HG02973 (cell line): ENCODE measurements at regions not wholly inside any gene's neighbourhood (a gene's known extent, or its start where the extent isn't known, plus 50 kb on each side); places are given as distances from the start of the nearest gene placed in this dataset.
"Not testable (repeated sequence)": the region's sequence is repeated elsewhere in the genome, so short reads cannot be mapped to it uniquely, and the experiment has no call there.

Experiments
- ATAC-seq: cut with Tn5 transposase; IDR thresholded peaks from one replicate; pipeline ENCODE4 v1.9.1; 2021; ENCODE audit warnings: moderate library complexity; ENCODE audit not compliant: unreplicated experiment

DNA sequence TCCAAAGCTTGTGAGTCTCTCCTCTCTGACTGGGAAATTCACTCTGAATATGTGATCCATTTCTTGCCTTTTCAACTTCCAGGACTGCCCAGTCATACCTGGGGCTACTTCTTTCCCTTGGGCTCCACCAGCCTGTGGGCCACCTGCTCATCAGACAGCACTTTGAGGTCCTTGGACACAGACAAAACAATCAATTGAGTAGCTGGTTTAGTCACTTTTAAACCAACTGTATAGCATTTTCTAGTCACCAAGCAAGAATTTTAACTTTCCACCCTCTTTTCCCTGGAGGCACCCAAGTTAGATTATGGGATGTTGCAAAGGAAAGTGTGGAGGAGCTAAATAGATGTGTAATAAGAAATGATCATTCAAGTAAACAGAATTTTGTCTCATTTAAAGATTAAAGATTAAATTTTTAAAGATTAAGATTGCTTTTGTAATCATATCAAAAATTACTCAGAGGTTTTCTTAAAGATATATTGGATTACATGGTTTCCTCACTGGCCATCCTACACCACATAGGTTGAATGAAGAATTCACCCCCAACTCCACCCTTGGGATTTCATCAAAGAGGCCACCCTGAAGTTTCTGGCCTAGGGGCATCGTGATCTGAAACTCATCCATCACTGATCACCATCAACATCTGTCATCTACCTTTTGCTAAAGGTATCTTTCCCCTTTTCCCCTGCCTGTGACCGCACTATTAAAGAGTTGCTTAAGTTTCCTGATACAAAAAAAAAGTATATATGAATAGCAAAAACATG, 219.2 kb upstream of the NR5A2 start:
- ATAC-seq, result no peak

DNA sequence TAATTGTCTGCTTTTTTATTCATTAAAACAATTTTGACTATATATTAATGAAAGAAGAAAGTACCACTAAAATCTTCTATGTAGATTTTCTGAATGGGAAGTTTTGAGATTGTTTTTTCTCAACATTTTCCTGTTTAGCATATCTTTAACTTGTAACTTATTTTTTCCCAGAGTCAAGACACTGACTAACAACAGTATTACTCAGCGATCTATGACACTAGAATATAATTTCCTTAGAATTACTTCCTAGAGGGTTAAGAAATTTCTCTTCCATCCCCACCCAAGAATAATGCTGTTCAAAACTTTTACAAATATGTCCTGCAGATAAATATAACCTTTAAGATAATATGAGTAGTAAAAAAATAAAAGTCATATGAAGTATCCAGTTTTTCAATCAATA, 218.2 kb upstream of the NR5A2 start:
- no peak for ATAC-seq

DNA sequence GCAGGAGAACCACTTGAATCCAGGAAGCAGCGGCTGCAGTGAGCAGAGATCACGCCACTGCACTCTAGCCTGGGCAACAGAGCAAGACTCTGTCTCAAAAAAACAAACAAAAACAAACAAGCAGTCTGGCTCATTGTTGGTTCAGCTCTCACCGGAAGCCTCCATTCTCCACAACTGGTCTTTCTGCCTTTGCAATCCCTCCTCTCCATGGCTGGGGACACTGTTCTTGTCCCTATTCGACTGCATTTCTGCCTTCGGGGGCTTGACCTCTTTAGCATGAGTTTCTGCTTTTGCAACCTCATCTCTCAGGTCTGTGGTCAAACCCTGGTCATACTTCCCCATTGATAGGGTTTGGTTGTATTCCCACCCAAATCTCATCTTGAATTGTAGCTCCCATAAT, 216.3 kb upstream of the NR5A2 start:
- ATAC-seq, result no peak

DNA sequence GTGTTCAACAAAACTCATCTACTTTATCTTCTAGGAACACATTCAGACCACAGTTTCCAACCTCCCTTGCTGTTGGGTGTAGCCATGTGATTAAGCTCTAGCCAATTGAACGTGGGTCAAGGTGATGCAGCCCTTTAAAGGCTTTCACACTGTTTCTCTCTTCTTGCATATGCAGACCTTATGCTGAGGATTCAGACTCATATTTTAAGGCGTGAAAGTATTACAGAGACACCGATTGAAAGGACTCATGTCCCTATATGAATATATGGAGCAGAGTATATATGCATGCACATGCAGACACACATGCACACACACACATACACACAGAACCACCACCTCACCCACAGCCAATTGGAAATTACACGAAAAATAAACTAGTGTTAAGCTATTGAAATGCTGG, 214.3 kb upstream of the NR5A2 start:
- no peak for ATAC-seq

DNA sequence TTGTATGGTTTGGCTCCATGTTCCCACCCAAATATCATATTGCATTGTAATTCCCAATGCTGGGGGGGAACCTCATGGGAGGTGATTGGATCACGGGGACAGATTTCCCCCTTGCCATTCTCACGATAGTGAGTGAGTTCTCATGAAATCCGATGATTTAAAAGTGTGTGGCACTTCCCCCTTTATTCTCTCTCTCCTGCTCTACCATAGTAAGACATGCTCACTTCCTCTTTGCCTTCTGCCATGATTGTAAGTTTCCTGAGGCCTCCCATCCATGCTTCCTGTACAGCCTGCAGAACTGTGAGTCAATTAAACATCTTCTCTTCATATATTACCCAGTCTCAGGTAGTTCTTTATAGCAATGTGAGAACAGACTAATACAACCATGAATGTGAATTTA, 211.6 kb upstream of the NR5A2 start:
- no peak for ATAC-seq

DNA sequence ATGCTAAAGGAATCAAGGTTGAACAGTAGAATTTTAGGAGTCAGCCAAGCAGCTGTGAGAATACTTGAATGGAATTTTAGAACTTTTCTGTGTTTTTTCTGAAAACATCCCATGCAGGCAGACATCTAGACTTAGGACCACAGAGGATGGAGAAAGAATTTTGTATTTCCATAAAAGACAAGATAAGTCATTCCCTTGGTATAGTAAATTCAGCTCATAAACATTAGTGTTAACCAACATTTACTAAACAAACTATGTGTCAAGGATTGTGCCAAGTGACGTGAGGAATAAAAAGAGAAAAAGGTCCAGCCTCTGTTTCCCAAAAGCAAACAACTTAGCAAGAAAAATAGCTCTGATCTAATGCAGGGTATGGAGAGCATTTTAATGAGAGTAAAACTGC, 210.2 kb upstream of the NR5A2 start:
- ATAC-seq, result no peak

DNA sequence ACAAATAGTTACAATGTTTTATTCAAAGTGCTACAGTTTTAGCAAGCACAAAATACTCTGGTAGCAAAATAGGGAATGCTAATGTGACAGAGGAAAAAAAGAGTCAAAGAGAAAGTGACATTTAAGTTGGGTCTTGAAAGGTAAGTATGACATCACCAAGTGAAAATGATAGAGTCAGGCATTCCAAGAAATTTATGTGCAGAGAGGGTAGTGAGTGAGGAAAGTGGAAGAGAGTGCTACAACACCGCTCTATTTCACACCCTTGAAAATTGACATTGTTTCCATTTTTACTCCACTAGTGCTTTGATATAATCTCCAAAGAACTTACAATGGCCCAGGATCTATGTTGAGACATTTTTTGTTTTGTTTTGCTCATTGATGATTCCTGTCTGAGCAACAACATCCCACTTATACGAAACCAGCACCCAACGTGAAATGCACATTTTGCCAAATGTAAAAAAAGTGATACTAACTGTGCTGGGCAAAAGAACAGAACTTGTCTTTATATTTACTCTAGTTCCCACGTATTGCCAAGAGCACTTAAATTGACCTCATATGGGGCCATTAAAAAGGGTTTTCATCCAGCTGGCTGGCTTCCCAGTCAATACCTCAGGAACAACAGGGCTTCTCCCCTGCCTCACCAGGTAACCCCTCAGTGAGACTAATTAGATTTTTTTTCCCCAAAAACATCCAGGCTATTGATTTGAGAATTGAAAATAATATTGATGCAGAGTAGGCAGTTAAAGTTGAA, 206.3 kb upstream of the NR5A2 start:
- ATAC-seq, result no peak

DNA sequence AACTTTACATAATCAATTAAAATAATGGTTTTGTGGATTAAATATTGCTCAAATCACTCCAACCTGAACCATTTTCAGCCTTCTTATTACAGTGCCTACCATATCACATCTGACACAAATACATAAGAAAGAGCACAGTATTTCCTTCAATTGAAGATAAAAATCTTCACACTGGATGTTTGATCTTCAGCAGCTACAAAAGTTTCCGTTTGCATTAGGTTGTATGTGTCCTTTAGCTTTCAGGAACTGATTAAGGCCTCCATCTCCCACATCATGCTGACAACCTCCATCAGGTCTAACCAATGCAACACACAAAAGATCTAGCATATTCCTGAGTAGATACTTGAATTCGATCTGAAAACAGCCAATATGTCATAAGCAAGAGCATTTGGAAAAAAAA, 195.1 kb upstream of the NR5A2 start:
- ATAC-seq, result no peak

DNA sequence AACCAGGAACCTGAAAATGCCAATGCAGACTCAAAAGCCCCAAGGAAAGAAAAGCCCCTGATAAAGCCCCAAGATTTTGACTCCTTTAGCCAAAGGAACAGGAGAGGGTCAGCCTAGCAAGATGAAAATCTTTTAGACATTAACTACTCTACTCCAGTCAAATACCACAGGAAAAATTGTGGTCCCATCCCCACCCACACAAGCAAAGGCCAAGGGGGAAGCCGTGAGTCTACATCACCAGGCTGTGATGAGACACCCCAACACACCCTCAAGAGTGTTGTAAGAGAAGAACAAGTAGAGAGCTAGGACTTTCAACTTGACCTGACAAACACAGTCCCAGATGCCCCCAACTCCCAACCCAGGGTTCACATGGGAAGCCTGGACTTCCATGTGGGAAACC, 192.8 kb upstream of the NR5A2 start:
- no peak for ATAC-seq

DNA sequence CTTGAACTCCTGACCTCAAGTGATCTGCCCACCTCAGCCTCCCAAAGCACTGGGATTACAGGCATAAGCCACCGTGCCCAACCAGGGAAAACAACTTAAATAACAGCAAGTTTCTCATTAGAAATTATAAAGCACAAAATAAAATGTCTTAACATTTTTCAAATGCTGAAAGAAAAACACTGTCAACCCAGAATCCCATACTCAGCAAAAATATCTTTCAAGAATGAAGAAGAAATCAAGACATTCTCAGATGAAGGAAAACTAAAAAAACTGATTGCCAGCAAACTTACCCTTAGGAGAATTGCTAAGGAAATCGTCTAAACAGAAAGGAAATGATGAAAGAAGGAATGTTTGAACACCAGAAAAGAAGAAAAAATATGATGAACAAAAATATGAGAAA, 191.1 kb upstream of the NR5A2 start:
- ATAC-seq, result no peak

DNA sequence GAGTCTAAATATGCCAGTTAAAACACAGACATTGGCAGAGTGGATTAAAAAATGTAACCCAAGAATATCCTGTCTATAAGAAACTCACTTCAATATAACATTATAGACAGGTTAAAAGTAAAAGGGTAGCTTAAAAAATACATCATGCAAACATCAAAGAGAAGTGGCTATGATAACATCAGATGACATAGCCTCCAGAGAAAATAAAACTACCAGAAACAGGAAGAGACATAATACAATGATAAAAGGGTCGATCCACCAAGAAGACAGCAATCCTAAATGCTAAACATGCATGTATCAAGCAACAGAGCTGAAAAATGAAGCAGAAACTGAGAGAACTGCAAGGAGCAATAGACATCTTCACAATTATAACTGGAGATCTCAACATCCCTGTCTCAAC, 190.2 kb upstream of the NR5A2 start:
- ATAC-seq, result no peak

DNA sequence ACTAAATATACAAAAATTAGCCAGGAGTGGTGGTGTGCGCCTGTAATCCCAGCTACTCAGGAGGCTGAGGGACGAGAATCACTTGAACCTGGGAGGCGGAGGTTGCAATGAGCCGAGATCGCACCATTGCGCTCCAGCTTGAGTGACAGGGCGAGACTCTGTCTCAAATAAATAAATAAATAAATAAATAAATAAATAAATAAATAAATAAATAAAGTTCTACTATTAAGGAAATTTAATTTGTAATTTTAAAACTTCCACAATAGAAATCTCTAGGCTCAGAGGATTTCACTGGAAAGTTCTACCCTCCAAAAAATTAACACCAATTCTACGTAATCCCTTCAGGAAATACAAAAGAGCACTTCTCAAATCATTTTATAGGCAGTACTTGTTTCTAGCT, 187.9 kb upstream of the NR5A2 start:
- not testable (repeated sequence) for ATAC-seq

DNA sequence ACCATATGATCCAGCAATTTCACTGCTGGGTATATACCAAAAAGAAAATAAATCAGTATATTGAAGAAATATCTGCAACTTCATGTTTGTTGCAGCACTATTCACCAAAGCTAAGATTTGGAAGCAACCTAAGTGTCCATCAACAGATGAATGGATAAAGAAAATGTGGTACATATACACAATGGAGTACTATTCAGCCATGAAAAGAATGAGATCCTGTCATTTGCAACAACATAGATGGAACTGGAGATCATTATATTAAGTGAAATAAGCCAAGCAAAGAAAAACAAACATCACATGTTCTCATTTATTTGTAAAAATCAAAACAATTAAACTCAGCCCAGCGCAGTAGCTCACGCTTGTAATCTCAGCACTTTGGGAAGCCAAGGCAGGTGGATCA, 184.4 kb upstream of the NR5A2 start:
- ATAC-seq, result not testable (repeated sequence)

DNA sequence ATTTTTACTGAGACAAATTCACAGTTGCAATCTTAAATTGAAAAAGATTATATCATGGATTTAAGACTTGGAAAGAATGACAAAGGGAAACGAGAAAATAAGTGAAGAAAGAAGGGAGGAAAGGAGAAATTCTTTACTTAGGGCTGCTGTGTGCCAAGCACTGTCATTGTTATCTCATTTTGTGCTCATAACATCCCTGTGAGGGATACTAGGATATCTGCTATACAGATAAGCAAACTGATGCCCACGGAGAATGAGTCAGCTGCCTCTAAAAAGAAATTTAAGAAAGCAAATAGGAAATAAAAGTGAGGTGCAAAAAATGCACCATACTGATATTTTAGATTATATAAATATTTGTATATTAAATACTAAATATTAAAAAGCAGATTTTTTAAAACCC, 183.6 kb upstream of the NR5A2 start:
- ATAC-seq, result no peak

DNA sequence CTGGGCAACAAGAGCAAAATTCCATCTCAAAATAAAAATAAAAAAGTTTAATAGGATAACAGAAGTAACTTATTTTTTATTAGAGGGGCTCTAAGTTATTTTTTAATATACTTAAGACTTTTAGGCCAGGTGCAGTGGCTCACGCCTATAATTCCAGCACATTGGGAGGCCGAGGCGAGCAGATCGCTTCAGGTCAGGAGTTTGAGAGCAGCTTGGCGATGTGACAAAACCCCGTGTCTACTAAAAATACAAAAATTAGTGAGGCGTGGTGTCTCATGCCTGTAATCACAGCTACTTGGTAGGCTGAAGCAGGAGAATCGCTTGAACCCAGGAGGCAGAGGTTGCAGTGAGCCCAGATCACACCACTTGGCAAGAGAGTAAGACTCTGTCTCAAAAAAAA, 180.5 kb upstream of the NR5A2 start:
- no peak for ATAC-seq

DNA sequence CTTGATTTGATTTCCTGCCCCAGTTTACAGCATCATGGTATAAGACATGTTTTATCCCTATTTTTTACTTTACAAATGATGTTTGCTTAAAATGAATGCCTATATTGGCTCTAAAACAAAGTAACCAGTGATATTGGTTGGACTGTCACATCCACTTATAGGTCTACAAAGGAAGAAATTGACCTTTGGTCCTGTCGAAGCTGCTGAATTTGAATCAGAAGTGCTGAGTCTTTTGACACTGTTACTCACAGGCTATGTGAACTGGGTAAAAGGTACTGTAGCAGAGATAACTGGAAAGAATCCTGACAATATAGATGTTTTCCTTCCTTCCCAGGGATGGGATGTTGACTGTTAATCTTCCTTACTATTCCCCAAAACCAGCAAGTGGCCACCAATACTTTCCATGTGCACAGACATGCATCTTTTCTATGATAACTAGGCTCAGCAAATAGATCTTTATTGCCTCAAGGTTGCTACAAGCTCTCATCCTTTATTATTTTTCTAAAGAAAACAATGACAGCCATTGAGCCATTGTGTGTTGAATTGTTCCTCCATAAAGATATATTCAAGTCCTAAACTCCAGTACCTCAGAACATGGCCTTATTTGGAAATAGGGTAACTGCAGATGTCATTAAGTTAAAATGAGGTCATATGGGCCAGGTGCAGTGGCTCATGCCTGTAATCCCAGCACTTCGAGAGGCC, 175.9 kb upstream of the NR5A2 start:
- ATAC-seq, result no peak

DNA sequence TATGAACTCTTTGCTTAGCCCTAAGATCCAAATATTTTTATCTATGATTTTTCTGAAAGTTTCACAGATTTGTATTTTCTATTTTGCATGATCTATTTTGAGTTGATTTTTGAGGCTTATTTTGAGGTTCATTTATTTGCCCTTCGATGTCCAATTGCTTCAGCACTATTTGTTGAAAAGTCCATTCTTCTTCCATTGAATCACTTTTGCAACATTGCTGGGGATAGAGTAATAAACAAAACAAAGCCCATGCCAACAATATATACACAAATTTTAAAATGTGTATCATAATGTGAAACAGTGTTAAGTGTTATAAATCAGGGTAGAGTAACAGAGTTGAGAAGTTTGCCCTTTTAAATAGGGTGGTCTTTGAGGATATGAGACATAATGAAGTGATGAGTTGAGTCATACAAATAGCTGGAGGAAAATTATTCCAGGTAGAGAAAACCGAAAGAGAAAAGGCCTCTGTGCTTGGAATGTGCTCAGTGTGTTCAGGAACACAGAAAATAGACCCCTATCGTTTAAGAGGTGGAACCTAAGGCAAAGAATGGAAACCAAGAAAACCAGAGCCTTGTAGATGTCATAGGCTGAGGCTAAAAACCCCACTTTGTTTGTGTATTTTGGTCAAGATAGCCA, 172.7 kb upstream of the NR5A2 start:
- no peak for ATAC-seq

DNA sequence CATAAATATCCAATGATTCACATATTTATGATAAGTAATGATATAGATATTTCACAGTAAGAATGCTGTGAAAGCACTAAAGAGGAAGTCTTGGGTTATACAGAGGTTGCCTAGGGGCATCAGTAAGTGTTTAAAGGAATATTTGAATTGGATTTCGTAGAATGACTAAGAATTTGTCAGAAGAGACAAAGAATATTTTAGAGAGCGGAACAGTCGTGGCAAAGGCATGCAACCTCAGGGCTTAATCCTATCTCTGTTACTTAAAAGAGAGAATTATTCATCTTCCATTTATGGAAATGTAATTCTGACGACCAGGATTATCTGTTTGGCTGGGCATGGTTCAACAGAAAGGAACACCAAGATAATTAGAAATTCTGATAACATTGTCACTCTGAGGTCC, 171.9 kb upstream of the NR5A2 start:
- no peak for ATAC-seq

DNA sequence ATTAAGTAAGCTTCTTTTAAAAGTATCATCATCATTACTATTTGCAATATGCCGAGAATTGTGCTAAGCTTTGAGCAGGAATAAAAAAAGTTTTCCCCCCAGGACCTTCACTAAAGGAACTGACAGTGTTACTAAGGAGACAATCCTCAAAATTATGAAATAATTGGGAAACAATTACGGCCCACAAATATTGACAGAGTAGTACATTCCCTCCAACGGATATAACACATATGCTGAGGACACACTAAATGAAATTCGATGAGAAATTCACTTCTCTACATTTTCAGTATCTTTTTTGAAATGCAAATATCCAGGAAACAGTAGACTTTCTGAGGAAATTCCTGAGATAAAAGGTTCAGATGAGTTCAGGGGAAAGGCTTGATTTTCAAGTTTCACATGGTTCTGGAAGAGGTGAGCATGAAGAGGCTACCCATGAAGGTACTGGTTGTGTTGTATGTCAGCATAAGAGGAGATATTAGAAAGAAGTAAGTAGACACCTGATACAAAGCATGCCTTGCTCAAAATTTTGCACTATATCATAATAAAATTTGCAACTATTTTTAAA, 171.2 kb upstream of the NR5A2 start:
- ATAC-seq, result no peak

DNA sequence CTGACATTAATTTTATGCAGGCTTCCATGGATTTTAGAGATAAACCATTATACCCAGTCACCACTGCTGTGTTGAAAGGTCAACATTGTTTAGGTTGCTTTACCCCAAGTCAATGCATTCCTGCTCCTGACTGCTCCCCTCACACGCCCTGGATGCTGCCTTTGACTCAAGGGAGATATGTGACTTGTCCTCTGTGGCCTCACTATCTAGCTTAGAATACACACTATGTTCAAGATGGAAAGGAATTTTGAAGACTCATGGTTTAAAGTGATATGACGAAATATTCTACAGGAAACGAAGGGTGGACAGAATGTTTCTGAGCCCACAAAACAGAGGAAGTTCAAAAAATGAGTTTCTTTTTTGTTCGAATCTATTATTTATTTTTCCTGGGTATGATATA, 170.4 kb upstream of the NR5A2 start:
- ATAC-seq, result no peak

DNA sequence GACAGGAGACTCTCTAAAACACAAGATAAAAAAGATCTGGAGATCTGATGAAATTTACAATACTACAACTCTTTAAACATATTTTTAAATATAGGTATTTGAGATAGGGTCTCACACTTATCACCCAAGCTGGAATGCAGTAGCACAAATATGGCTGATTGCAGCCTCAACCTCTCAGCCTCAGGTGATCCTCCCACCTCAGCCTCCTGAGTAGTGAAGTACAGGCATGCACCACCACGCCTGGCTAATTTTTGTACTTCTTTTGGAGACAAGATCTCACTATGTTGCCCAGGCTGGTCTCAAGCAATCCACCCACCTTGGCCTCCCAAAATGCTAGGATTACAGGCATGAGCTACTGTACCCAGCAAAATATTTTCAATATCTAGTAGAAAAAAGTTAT, 170.0 kb upstream of the NR5A2 start:
- no peak for ATAC-seq
